Endothelial cell of umbilical vein (primary cell): ENCODE measurements at regions not wholly inside any gene's neighbourhood (a gene's known extent, or its start where the extent isn't known, plus 50 kb on each side); places are given as distances from the start of the nearest gene placed in this dataset.

ENCODE experiments used
- BruUV-seq: library from RNA; stranded (reverse); fragments of 400-500 nt; replicated peaks from 2 replicates; lab custom pipeline; 2021; lab: Mats Ljungman, UMichigan
- CTCF ChIA-PET: fragments of 300-600, 350-600 bp; sonication (Branson Sonifier 250); formaldehyde crosslinking; loops from one replicate; lab custom pipeline; 2021; ENCODE audit warnings: antibody characterized with exemption, inconsistent platforms; lab: Charles Lee
- POLR2A ChIA-PET: fragments of 300-600, 350-600 bp; sonication (Branson Sonifier 250); formaldehyde crosslinking; loops from one replicate; lab custom pipeline; 2021; ENCODE audit warnings: antibody characterized with exemption, inconsistent platforms; lab: Charles Lee
- DNase-seq: peaks from one replicate; pipeline ENCODE4 v3.0.0-alpha.2; 2011; ENCODE audit warnings: low read depth, low spot score
- FAIRE-seq: peaks from 2 replicates; lab custom pipeline; 2011; peaks lifted over from hg19 to GRCh38; lab: Jason Lieb, UNC
- H2AFZ ChIP-seq: 2 replicates; pipeline ENCODE4 v1.6.0; 2012; ENCODE audit warnings: low read depth, low read length, control low read depth, inconsistent platforms
- H3K27ac ChIP-seq: 2 replicates; pipeline ENCODE4 v1.5.1; 2011; ENCODE audit warnings: low read depth, mild to moderate bottlenecking, control low read depth, low read length, moderate library complexity; ENCODE audit not compliant: insufficient read depth
- H3K27me3 ChIP-seq, 2 experiments: 2 replicates each; pipeline versions ENCODE4 v1.6.0 to v1.6.1; 2011; ENCODE audit warnings: low read length in 2 of 2, mixed read lengths in 1 of 2; ENCODE audit not compliant: control insufficient read depth in 2 of 2, insufficient read depth in 2 of 2
- H3K36me3 ChIP-seq, 2 experiments: 2 replicates in 1 of 2; 3 replicates in 1 of 2; pipeline ENCODE4 v1.5.1; 2011; ENCODE audit warnings: low read length in 2 of 2, mild to moderate bottlenecking in 1 of 2, moderate library complexity in 1 of 2; ENCODE audit not compliant: control insufficient read depth in 2 of 2, insufficient read depth in 2 of 2; ENCODE audit errors: extremely low read depth in 1 of 2
- H3K4me1 ChIP-seq: 3 replicates; pipeline ENCODE4 v1.5.1; 2011; ENCODE audit warnings: mild to moderate bottlenecking, low read length; ENCODE audit not compliant: control insufficient read depth, insufficient read depth; ENCODE audit errors: extremely low read depth
- H3K4me2 ChIP-seq: 2 replicates; pipeline ENCODE4 v1.6.1; 2011; ENCODE audit warnings: low read length, control low read depth, mixed read lengths; ENCODE audit not compliant: insufficient read depth
- H3K4me3 ChIP-seq, 3 experiments: fragments of 200-600 bp in 1 of 3; sonication (generic), shearing (Covaris generic) in 1 of 3; replicated peaks in 1 of 3; 2 replicates each; pipeline ENCODE4 v1.5.1; 2011 to 2016; ENCODE audit warnings: control low read depth in 3 of 3, low read length in 3 of 3, mild to moderate bottlenecking in 2 of 3, inconsistent platforms in 1 of 3, low read depth in 1 of 3, moderate library complexity in 1 of 3; ENCODE audit not compliant: insufficient read depth in 1 of 3
- H3K79me2 ChIP-seq: 2 replicates; pipeline ENCODE4 v1.6.0; 2012; ENCODE audit warnings: low read length, inconsistent platforms; ENCODE audit not compliant: control insufficient read depth, insufficient read depth
- H3K9ac ChIP-seq: replicated peaks from 2 replicates; pipeline ENCODE3; 2011; ENCODE audit warnings: low read length, control low read depth; ENCODE audit not compliant: insufficient read depth; ENCODE audit errors: extremely low read depth
- H3K9me1 ChIP-seq: replicated peaks from 3 replicates; pipeline ENCODE4 v1.6.0; 2011; ENCODE audit warnings: mild to moderate bottlenecking, low read length; ENCODE audit not compliant: control insufficient read depth, insufficient read depth; ENCODE audit errors: extremely low read depth
- H3K9me3 ChIP-seq: replicated peaks from 2 replicates; pipeline ENCODE4 v1.5.1; 2012; ENCODE audit warnings: low read length, inconsistent platforms; ENCODE audit not compliant: control insufficient read depth, insufficient read depth
- H4K20me1 ChIP-seq: replicated peaks from 2 replicates; pipeline ENCODE3; 2011; ENCODE audit warnings: mild to moderate bottlenecking, low read length; ENCODE audit not compliant: control insufficient read depth, insufficient read depth; ENCODE audit errors: extremely low read depth
- EZH2 ChIP-seq: IDR thresholded peaks from 2 replicates; pipeline ENCODE4 v1.6.1; 2012; ENCODE audit warnings: borderline replicate concordance, low read depth, mild to moderate bottlenecking, moderate library complexity, low read length, inconsistent platforms; ENCODE audit not compliant: severe bottlenecking
- FOS ChIP-seq: IDR thresholded peaks from 2 replicates; pipeline ENCODE4 v1.6.1; 2011; ENCODE audit warnings: mild to moderate bottlenecking, low read length, moderate library complexity, borderline replicate concordance; ENCODE audit not compliant: insufficient read depth
- GATA2 ChIP-seq: IDR thresholded peaks from 2 replicates; pipeline ENCODE4 v1.7.0; 2011; ENCODE audit warnings: low read depth, mild to moderate bottlenecking, moderate library complexity, mixed read lengths, low read length; ENCODE audit not compliant: insufficient read length, insufficient read depth
- JUN ChIP-seq: IDR thresholded peaks from 2 replicates; pipeline ENCODE4 v1.6.1; 2011; ENCODE audit warnings: borderline replicate concordance, low read depth; ENCODE audit not compliant: insufficient read length, insufficient read depth
- MAX ChIP-seq: IDR thresholded peaks from 2 replicates; pipeline ENCODE4 v1.6.1; 2011; ENCODE audit not compliant: insufficient read depth, insufficient read length
- MYC ChIP-seq: IDR thresholded peaks from one replicate; pipeline ENCODE4 v1.6.1; 2011; ENCODE audit warnings: mild to moderate bottlenecking, low read depth, low read length
- POLR2A ChIP-seq: IDR thresholded peaks from 2 replicates; pipeline ENCODE4 v1.6.1; 2012; ENCODE audit warnings: low read depth, mild to moderate bottlenecking, control low read depth, low read length
- POLR2AphosphoS5 ChIP-seq: IDR thresholded peaks from 2 replicates; pipeline ENCODE4 v1.6.1; 2012; ENCODE audit warnings: low read depth, mild to moderate bottlenecking, control low read depth, low read length, moderate library complexity; ENCODE audit not compliant: insufficient read depth
- dilution Hi-C: fragments of 300-500 bp; cut with MboI; formaldehyde crosslinking; loops from one replicate; pipeline ENCODE4 v1.15.0; 2019; ENCODE audit warnings: low sequenced_read_pairs; ENCODE audit not compliant: extremely low pct_ligation_motif_present
- intact Hi-C: fragments of 100-400 bp; cut with micrococcal nuclease; formaldehyde crosslinking; loops from one replicate; pipeline ENCODE4 v1.10.0; 2022
- TF ChIP-seq, protein P1 (sequence below), 2 donors: IDR thresholded peaks; 1 replicate in 1 of 2; 2 replicates in 1 of 2; pipeline ENCODE4 v1.5.1; 2011; ENCODE audit warnings: low read length in 2 of 2, mild to moderate bottlenecking in 2 of 2, moderate library complexity in 2 of 2, control low read depth in 1 of 2, inconsistent platforms in 1 of 2, low read depth in 1 of 2; ENCODE audit not compliant: insufficient read depth in 1 of 2; ENCODE audit errors: extremely low read depth in 1 of 2

DNA sequence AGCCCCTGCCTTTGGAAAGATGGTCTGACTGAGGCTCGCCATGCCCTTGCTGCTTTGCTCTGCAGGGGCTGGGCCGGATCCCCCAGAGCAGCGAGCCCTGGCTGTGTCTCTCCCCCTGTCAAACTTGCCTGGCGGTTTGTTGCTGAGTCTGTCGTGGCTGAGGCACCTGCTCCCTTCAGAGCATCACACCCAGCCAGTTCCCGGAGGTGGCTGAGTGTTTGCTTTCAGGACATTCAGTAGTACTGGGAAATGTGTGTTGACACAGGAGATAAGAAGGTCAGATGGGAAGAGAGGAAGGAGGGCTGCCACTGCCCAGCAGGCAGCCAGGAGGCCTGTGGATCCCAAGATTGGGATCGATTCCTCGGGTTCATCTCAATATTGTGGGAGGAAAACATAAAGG is 62.9 kb downstream of the GADD45G start:
- H4K20me1 ChIP-seq: no peaks in the 10 kb centered on the region
- ChIA-PET POLR2A (no interaction called here), CTCF (no interaction called here)
- H3K4me3 ChIP-seq: no peak overlapping the region
- no peaks in the 10 kb centered on the region for H3K9me1 ChIP-seq
- TF ChIP-seq MAX: no peak
- no peak for TF ChIP-seq GATA2
- no peak for TF ChIP-seq JUN
- TF ChIP-seq MYC: no peak
- TF ChIP-seq FOS: no peak
- no peak for TF ChIP-seq EZH2
- TF ChIP-seq POLR2A: no peak
- TF ChIP-seq POLR2AphosphoS5: no peak
- TF ChIP-seq, protein P1, sequence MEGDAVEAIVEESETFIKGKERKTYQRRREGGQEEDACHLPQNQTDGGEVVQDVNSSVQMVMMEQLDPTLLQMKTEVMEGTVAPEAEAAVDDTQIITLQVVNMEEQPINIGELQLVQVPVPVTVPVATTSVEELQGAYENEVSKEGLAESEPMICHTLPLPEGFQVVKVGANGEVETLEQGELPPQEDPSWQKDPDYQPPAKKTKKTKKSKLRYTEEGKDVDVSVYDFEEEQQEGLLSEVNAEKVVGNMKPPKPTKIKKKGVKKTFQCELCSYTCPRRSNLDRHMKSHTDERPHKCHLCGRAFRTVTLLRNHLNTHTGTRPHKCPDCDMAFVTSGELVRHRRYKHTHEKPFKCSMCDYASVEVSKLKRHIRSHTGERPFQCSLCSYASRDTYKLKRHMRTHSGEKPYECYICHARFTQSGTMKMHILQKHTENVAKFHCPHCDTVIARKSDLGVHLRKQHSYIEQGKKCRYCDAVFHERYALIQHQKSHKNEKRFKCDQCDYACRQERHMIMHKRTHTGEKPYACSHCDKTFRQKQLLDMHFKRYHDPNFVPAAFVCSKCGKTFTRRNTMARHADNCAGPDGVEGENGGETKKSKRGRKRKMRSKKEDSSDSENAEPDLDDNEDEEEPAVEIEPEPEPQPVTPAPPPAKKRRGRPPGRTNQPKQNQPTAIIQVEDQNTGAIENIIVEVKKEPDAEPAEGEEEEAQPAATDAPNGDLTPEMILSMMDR (IDR thresholded peaks at IDR 0.05; ENCODE audit: extremely low read depth in 1 of 2, insufficient read depth in 1 of 2, low read depth in 1 of 2, low read length in 2 of 2): no peak
- no peaks in the 10 kb centered on the region for H3K36me3 ChIP-seq
- H3K79me2 ChIP-seq: no peaks in the 10 kb centered on the region
- FAIRE-seq (no peak), DNase-seq (no peak)
- BruUV-seq: no TSS peak
- dilution Hi-C loops: no loop called here
- H3K27me3 ChIP-seq: no peaks in the 10 kb centered on the region
- H3K4me2 ChIP-seq: no peak overlapping the region
- intact Hi-C loops: no loop called here
- H3K4me1 ChIP-seq: no peaks in the 10 kb centered on the region
- no peak overlapping the region for H3K9ac ChIP-seq
- no peaks in the 10 kb centered on the region for H3K9me3 ChIP-seq
- H2AFZ ChIP-seq: no peak overlapping the region
- no peak overlapping the region for H3K27ac ChIP-seq
